ENCODE measurements at regions not wholly inside any gene's neighbourhood (a gene's known extent, or its start where the extent isn't known, plus 50 kb on each side); places are given as distances from the start of the nearest gene placed in this dataset.

- no peak for TF ChIP-seq EZH2 (IDR thresholded peaks at IDR 0.05; ENCODE audit: low read length)
- TF ChIP-seq CTCF (optimal IDR thresholded peaks at IDR 0.05 in 1 of 3, IDR thresholded peaks at IDR 0.05 in 1 of 3, conservative IDR thresholded peaks at IDR 0.05 in 1 of 3; ENCODE audit: extremely low read depth in 1 of 3, insufficient read depth in 2 of 3, low read length in 3 of 3) = no peak
These were observed 124.4 kb upstream of the SALL3 start for GRCh38 chr18:78855188-78855587.

All from keratinocyte (primary cell).